HFF-Myc (cell line): ENCODE measurements at regions not wholly inside any gene's neighbourhood (a gene's known extent, or its start where the extent isn't known, plus 50 kb on each side); places are given as distances from the start of the nearest gene placed in this dataset.

Experiments
- DNase-seq: peaks from one replicate; pipeline ENCODE4 v3.0.0-alpha.2; 2011; ENCODE audit warnings: low read depth; ENCODE audit errors: extremely low read depth
- H3K4me3 ChIP-seq: replicated peaks from 2 replicates; pipeline ENCODE4 v1.5.1; 2011; ENCODE audit warnings: low read depth, mild to moderate bottlenecking, control low read depth, low read length
- TF ChIP-seq, protein P1 (sequence below): IDR thresholded peaks from 2 replicates; pipeline ENCODE4 v1.5.1; 2012; ENCODE audit warnings: mild to moderate bottlenecking, low read depth, low read length, control low read depth; ENCODE audit errors: missing control alignments

DNA sequence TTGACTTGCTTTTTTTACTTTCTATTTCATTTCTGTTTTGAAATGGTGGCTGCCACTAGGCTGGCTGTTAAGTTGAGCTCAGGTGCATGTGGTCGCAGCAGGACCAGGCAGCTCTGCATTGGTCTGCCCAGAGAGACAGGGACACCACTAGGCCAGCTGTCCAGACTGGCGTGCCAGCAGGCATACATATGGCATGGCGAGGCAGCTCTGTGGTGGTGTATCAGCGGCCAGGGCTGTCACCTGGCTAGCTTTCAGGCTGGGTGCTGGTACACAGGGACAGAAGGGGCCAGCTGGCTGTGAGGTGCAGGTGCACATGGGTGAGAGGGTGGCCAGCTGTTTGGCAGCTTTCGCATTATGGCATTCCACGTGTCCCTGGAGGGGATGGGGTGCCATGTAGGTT, 654.0 kb upstream of the ACO1 start:
- no peak overlapping the region for H3K4me3 ChIP-seq
- TF ChIP-seq, protein P1, sequence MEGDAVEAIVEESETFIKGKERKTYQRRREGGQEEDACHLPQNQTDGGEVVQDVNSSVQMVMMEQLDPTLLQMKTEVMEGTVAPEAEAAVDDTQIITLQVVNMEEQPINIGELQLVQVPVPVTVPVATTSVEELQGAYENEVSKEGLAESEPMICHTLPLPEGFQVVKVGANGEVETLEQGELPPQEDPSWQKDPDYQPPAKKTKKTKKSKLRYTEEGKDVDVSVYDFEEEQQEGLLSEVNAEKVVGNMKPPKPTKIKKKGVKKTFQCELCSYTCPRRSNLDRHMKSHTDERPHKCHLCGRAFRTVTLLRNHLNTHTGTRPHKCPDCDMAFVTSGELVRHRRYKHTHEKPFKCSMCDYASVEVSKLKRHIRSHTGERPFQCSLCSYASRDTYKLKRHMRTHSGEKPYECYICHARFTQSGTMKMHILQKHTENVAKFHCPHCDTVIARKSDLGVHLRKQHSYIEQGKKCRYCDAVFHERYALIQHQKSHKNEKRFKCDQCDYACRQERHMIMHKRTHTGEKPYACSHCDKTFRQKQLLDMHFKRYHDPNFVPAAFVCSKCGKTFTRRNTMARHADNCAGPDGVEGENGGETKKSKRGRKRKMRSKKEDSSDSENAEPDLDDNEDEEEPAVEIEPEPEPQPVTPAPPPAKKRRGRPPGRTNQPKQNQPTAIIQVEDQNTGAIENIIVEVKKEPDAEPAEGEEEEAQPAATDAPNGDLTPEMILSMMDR = no peak
- DNase-seq = no peak

DNA sequence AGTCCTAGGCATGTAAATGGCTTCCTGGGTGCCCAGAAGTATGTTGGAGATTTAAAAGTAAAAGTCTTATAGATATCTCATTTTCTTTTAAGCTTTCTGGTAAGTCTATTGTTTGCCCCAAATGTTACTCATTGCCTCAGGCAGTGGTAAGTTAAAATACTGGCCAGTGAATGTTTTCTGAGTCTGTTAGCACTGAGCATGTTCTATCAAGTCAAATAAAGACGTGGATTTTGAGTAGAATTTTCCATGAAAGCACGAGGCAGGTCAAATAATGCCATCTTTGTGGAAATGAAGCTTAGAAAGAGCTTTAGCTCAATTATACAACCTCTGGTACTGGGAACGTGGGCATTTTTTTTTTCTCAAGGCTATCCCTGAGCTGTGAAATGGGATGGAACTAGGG, 651.3 kb upstream of the ACO1 start:
- H3K4me3 ChIP-seq = no peak overlapping the region
- TF ChIP-seq, protein P1 = no peak
- no peak for DNase-seq

DNA sequence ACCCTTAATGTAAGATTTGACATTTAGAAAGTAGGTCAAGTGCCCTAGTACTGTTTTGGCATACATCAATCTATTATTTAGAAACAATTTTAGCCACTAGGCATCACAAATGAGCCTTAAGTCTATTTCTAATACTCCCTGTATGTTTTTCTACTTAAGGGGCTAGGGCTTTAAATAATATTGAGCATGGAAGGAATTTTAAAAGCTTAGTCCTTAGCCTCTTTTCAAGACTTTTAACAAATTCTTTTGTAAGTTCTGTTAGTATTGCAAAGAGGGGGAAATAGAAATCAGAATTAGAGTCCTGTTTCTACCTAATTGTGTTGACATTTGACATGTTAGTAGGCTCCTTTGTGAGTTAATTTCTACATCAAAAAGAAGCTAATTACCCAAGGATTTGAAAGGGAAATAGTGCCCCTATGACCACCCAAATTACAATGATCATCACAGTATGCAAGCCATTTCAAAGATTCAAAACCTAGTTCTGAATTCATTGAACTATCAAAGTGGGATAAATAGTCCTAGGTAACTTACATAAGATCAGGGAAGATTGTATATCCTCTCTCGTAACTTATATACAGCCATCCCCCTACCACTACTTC, 647.8 kb upstream of the ACO1 start:
- DNase-seq = no peak
- TF ChIP-seq, protein P1 = no peak
- H3K4me3 ChIP-seq = no peak overlapping the region

DNA sequence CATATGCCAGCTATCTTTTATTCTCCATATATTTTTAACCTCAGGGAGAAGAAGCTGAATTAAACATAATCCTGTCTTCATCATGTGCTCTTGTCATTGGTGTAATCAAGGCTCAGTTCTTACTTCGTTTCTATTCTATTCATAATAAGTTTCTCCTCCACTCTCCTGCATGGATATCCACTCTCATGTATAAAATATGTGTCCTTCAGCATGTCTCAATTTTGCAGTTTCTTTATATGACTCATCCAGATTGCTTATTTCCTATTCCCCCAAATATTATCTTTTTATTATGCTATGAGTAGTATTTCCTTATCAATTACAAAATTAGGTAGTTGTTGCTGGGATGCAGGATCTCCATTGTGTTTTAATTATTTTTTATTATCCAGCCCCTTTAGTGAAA, 643.7 kb upstream of the ACO1 start:
- TF ChIP-seq, protein P1 = no peak
- DNase-seq = no peak
- no peak overlapping the region for H3K4me3 ChIP-seq

DNA sequence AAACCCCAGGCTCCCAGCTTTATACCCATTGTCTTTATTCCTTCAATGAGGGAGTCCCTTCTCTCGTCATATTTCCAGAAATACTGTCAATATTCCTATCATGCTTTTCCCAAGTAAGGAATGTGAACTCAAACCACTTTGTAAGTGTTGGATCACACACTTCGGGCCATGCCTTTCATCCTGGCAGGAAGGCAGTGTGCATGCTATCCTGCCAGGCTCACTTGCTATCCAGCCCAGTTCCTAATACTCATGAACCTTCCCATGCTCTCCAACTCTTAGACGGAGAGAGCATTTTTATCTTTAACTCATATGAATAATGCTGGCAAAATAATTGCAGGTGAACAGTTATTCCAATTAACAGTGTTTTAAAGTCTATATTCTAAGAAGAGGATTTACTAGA, 639.9 kb upstream of the ACO1 start:
- no peak for DNase-seq
- no peak overlapping the region for H3K4me3 ChIP-seq
- TF ChIP-seq, protein P1 = no peak

DNA sequence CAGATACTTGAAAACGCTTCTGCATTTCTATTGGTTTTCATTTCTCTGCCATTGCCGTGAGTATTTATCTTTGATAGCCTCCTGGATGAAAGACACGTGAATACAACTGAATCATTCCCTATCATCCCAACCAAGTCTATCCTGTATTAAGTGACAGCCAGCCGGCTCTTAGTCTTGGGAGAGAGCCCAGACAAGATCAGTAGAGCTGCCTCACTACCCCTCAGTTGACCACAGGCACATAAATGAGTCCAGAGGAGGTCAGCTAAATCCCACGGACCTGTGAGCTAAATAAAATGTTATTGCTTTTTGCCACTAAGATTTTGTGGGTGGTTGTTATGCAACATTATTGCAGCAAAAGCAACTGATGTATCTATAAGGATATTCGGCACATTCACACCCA, 639.0 kb upstream of the ACO1 start:
- TF ChIP-seq, protein P1 = no peak
- H3K4me3 ChIP-seq = no peak overlapping the region
- DNase-seq = no peak

DNA sequence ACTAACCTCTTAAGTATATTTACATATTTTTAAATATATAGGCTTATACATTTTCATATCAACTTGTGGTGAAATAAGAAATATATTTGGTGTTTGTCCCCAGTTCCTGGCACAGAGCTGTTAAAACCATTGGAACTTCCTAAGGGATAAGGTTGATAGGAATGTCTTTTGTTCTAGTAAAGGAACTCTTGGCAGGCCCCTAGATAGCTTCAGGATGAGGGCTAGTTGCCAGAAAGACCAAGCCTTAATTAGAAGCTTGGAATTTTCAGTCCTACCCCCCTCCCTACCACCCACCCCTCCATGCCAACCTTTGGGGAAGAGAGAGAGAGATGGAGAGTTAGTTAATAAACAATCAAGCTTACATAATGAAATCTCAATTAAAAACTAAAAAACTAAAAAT, 638.6 kb upstream of the ACO1 start:
- TF ChIP-seq, protein P1 = no peak
- no peak for DNase-seq
- no peak overlapping the region for H3K4me3 ChIP-seq
